ENCODE measurements at regions not wholly inside any gene's neighbourhood (a gene's known extent, or its start where the extent isn't known, plus 50 kb on each side); places are given as distances from the start of the nearest gene placed in this dataset.

GRCh38 chr1:30109853-30110252, 613.5 kb downstream of the MATN1 start:
- no peak for TF ChIP-seq CTCF (IDR thresholded peaks at IDR 0.05)
- no peak for TF ChIP-seq EZH2 (IDR thresholded peaks at IDR 0.05)

Measured in neural progenitor cell (in vitro differentiated cells).